H9 (cell line): ENCODE measurements at regions not wholly inside any gene's neighbourhood (a gene's known extent, or its start where the extent isn't known, plus 50 kb on each side); places are given as distances from the start of the nearest gene placed in this dataset.

ENCODE experiments used
- DNase-seq: peaks from one replicate; pipeline ENCODE4 v3.0.0-alpha.2; 2017
- H2AFZ ChIP-seq: one replicate; pipeline ENCODE4 v1.6.1; 2013; ENCODE audit warnings: mild to moderate bottlenecking, low read length, control low read depth, moderate library complexity
- H2AK5ac ChIP-seq: 2 replicates; pipeline ENCODE4 v1.6.1; 2013; ENCODE audit warnings: low read length, control low read depth, mixed read lengths; ENCODE audit not compliant: insufficient read length
- H2BK120ac ChIP-seq: one replicate; pipeline ENCODE4 v1.6.1; 2013; ENCODE audit warnings: low read depth, mild to moderate bottlenecking, low read length, control low read depth, inconsistent platforms; ENCODE audit not compliant: poor library complexity, severe bottlenecking
- H2BK12ac ChIP-seq: 2 replicates; pipeline ENCODE4 v1.6.1; 2013; ENCODE audit warnings: low read length, control low read depth, mixed read lengths, low read depth; ENCODE audit not compliant: insufficient read length
- H2BK15ac ChIP-seq: 2 replicates; pipeline ENCODE4 v1.6.1; 2013; ENCODE audit warnings: low read depth, low read length, control low read depth
- H2BK20ac ChIP-seq: one replicate; pipeline ENCODE4 v1.6.1; 2013; ENCODE audit warnings: low read depth, mild to moderate bottlenecking, low read length, control low read depth, inconsistent platforms; ENCODE audit not compliant: poor library complexity, severe bottlenecking
- H2BK5ac ChIP-seq: 2 replicates; pipeline ENCODE4 v1.6.1; 2013; ENCODE audit warnings: low read length, control low read depth, mixed read lengths; ENCODE audit not compliant: insufficient read length
- H3K14ac ChIP-seq: 2 replicates; pipeline ENCODE4 v1.6.1; 2013; ENCODE audit warnings: low read length, control low read depth; ENCODE audit not compliant: insufficient read depth
- H3K18ac ChIP-seq: 2 replicates; pipeline ENCODE4 v1.6.1; 2013; ENCODE audit warnings: low read depth, mild to moderate bottlenecking, mixed read lengths, low read length, control low read depth; ENCODE audit not compliant: insufficient read length
- H3K23ac ChIP-seq: 2 replicates; pipeline ENCODE4 v1.6.1; 2013; ENCODE audit warnings: low read length, control low read depth, mixed read lengths, low read depth; ENCODE audit not compliant: insufficient read length
- H3K23me2 ChIP-seq: 2 replicates; pipeline ENCODE4 v1.6.1; 2013; ENCODE audit warnings: low read depth, mild to moderate bottlenecking, mixed read lengths, low read length, control low read depth; ENCODE audit not compliant: insufficient read length, poor library complexity, severe bottlenecking
- H3K27ac ChIP-seq: 2 replicates; pipeline ENCODE4 v1.5.1; 2013; ENCODE audit warnings: low read length, control low read depth, mixed read lengths, low read depth; ENCODE audit not compliant: insufficient read length
- H3K27me3 ChIP-seq: 2 replicates; pipeline ENCODE4 v1.6.1; 2013; ENCODE audit warnings: low read length, control low read depth, inconsistent platforms; ENCODE audit not compliant: insufficient read depth
- H3K4ac ChIP-seq: 2 replicates; pipeline ENCODE4 v1.6.1; 2013; ENCODE audit warnings: low read depth, mild to moderate bottlenecking, control low read depth, inconsistent platforms, low read length, moderate library complexity
- H3K4me1 ChIP-seq: 2 replicates; pipeline ENCODE4 v1.6.1; 2013; ENCODE audit warnings: low read length, control low read depth, inconsistent platforms; ENCODE audit not compliant: insufficient read depth
- H3K4me2 ChIP-seq: 2 replicates; pipeline ENCODE4 v1.6.1; 2013; ENCODE audit warnings: low read length, control low read depth, mixed read lengths; ENCODE audit not compliant: insufficient read length, insufficient read depth
- H3K56ac ChIP-seq: 2 replicates; pipeline ENCODE4 v1.6.1; 2013; ENCODE audit warnings: low read depth, mild to moderate bottlenecking, mixed read lengths, low read length, control low read depth; ENCODE audit not compliant: insufficient read length
- H3K79me1 ChIP-seq: 2 replicates; pipeline ENCODE4 v1.6.1; 2013; ENCODE audit warnings: low read depth, mild to moderate bottlenecking, moderate library complexity, low read length, control low read depth, inconsistent platforms; ENCODE audit not compliant: insufficient read depth, poor library complexity, severe bottlenecking
- H3K79me2 ChIP-seq: 2 replicates; pipeline ENCODE4 v1.6.1; 2013; ENCODE audit warnings: low read length, control low read depth, inconsistent platforms; ENCODE audit not compliant: insufficient read depth
- H3K9ac ChIP-seq: 2 replicates; pipeline ENCODE4 v1.6.1; 2013; ENCODE audit warnings: low read length, control low read depth, mixed read lengths; ENCODE audit not compliant: insufficient read length; ENCODE audit errors: extremely low read depth
- H3K9me3 ChIP-seq: one replicate; pipeline ENCODE4 v1.6.1; 2013; ENCODE audit warnings: low read depth, low read length, inconsistent platforms; ENCODE audit not compliant: control insufficient read depth
- H3T11ph ChIP-seq: one replicate; pipeline ENCODE4 v1.6.1; 2013; ENCODE audit warnings: mild to moderate bottlenecking, low read length, control low read depth, inconsistent platforms
- H4K20me1 ChIP-seq: one replicate; pipeline ENCODE4 v1.6.1; 2013; ENCODE audit not compliant: control insufficient read depth, insufficient read length, insufficient read depth
- H4K5ac ChIP-seq: 2 replicates; pipeline ENCODE4 v1.6.1; 2013; ENCODE audit warnings: low read depth, mild to moderate bottlenecking, mixed read lengths, low read length, control low read depth; ENCODE audit not compliant: insufficient read length
- H4K8ac ChIP-seq: replicated peaks from 2 replicates; pipeline ENCODE4 v1.6.1; 2013; ENCODE audit warnings: low read length, control low read depth, mixed read lengths, low read depth; ENCODE audit not compliant: insufficient read length
- H4K91ac ChIP-seq: 2 replicates; pipeline ENCODE4 v1.6.1; 2013; ENCODE audit warnings: low read depth, mild to moderate bottlenecking, moderate library complexity, mixed read lengths, low read length, control low read depth; ENCODE audit not compliant: insufficient read length
- H3K27ac Mint-ChIP-seq, 3 experiments: 2 replicates in 2 of 3; 3 replicates in 1 of 3; pipeline ENCODE4 v1.8.0; 2020 to 2021; ENCODE audit warnings: mixed read lengths in 3 of 3, mild to moderate bottlenecking in 1 of 3, moderate library complexity in 1 of 3
- H3K27me3 Mint-ChIP-seq: 2 replicates; pipeline ENCODE4 v1.8.0; 2021; ENCODE audit warnings: low read depth, mild to moderate bottlenecking, moderate library complexity, mixed read lengths
- H3K36me3 Mint-ChIP-seq, 3 experiments: 2 replicates in 2 of 3; 3 replicates in 1 of 3; pipeline ENCODE4 v1.8.0; 2020 to 2021; ENCODE audit warnings: low read depth in 3 of 3, mixed read lengths in 3 of 3; ENCODE audit not compliant: insufficient read depth in 1 of 3
- H3K4me1 Mint-ChIP-seq, 2 experiments: 2 replicates each; pipeline ENCODE4 v1.8.0; 2020; ENCODE audit warnings: mixed read lengths in 2 of 2
- H3K4me3 Mint-ChIP-seq, 2 experiments: 2 replicates in 1 of 2; 3 replicates in 1 of 2; pipeline ENCODE4 v1.8.0; 2020 to 2021; ENCODE audit warnings: mild to moderate bottlenecking in 2 of 2, mixed read lengths in 2 of 2, moderate library complexity in 1 of 2
- H3K9me3 Mint-ChIP-seq, 2 experiments: 2 replicates in 1 of 2; 3 replicates in 1 of 2; pipeline ENCODE4 v1.8.0; 2020; ENCODE audit warnings: mild to moderate bottlenecking in 2 of 2, mixed read lengths in 2 of 2, moderate library complexity in 1 of 2
- CTCF ChIP-seq: fragments of 200-600 bp; sonication (generic); conservative IDR thresholded peaks from 3 replicates; pipeline ENCODE4 v1.8.0; 2021; ENCODE audit warnings: antibody characterized with exemption, mild to moderate bottlenecking
- WGBS: extraction: QIAGEN DNeasy Blood & Tissue Kit; methylation state at CpG from one replicate; pipeline ENCODE4 v1.1.7; 2013; ENCODE audit warnings: missing lambda C conversion rate, low lambda C conversion rate, mixed read lengths; ENCODE audit not compliant: insufficient read length; ENCODE audit errors: extremely low coverage; 5-methylcytosine and 5-hydroxymethylcytosine counted together

GRCh38 chr1:209213989-209214388, 369.5 kb upstream of the CAMK1G start:
- Histone ChIP-seq H4K20me1 (no peaks in the 10 kb centered on the region), H3K14ac (no peak overlapping the region), H3K4me2 (no peak overlapping the region), H3K4ac (no peak overlapping the region), H3K27ac (no peak overlapping the region), H2BK12ac (no peak overlapping the region), H3K79me2 (no peaks in the 10 kb centered on the region), H2BK120ac (no peak overlapping the region), H2BK5ac (no peak overlapping the region), H3K4me1 (no peaks in the 10 kb centered on the region), H3K79me1 (no peaks in the 10 kb centered on the region), H3K27me3 (no peaks in the 10 kb centered on the region), H2BK20ac (no peak overlapping the region), H3K9me3 (no peaks in the 10 kb centered on the region), H4K91ac (no peak overlapping the region), H2AK5ac (no peak overlapping the region), H2BK15ac (no peak overlapping the region), H3K23me2 (no peaks in the 10 kb centered on the region), H3K9ac (no peak overlapping the region), H3K23ac (no peak overlapping the region), H4K5ac (no peak overlapping the region), H2AFZ (no peak overlapping the region), H3K56ac (no peak overlapping the region), H3K18ac (no peak overlapping the region), H3T11ph (no peak overlapping the region), H4K8ac (no peak overlapping the region)
- Mint-ChIP-seq H3K4me1 (peaks cover 0 to 5% of the 10 kb centered on the region in 2 experiments; a peak in 2 of 4 replicates), H3K9me3 (no peaks in the 10 kb centered on the region), H3K27me3 (peaks cover 2% of the 10 kb centered on the region; the same call in 1 of the 2 replicates), H3K4me3 (no peak overlapping the region), H3K27ac (no peak overlapping the region), H3K36me3 (0 out of 7 replicates have a peak, but pooled peaks cover 0 to 3% (median 0%) of the 10 kb centered on the region in 3 experiments)
- no peak for DNase-seq
- no CpG with 5 or more reads among the region's 3 CpGs for WGBS
- TF ChIP-seq CTCF, result no peak
